OCI-LY3 (cell line): ENCODE measurements at regions not wholly inside any gene's neighbourhood (a gene's known extent, or its start where the extent isn't known, plus 50 kb on each side); places are given as distances from the start of the nearest gene placed in this dataset.

Source experiments
- CTCF ChIP-seq: fragments of 200-600, 300-600 bp; sonication (generic); IDR thresholded peaks from 2 replicates; pipeline ENCODE4 v1.5.1; 2014; ENCODE audit warnings: antibody characterized with exemption, low read length, low read depth
- EZH2phosphoT487 ChIP-seq: fragments of 200-600 bp; shearing (Covaris generic); IDR thresholded peaks from 2 replicates; pipeline ENCODE4 v1.6.1; 2018; ENCODE audit warnings: antibody characterized with exemption, mixed run types, low read depth

GRCh38 chr9:21561502-21561901 is 79.4 kb upstream of the IFNE start:
- TF ChIP-seq CTCF (no peak), EZH2phosphoT487 (no peak)
